ENCODE measurements at regions not wholly inside any gene's neighbourhood (a gene's known extent, or its start where the extent isn't known, plus 50 kb on each side); places are given as distances from the start of the nearest gene placed in this dataset.

GRCh38 chr22:48486558-48486957 is 1341.1 kb downstream of the BRD1 start:
- H3K4me3 ChIP-seq (ENCODE audit: severe bottlenecking): no peak overlapping the region
- no peaks in the 10 kb centered on the region for H3K4me1 ChIP-seq (ENCODE audit: insufficient read depth, poor library complexity, severe bottlenecking)
- no peak for ATAC-seq (ENCODE audit: low read depth)
- peaks cover 24% of the 10 kb centered on the region for H3K27me3 ChIP-seq (ENCODE audit: insufficient read depth, poor library complexity, severe bottlenecking)
- DNase-seq (ENCODE audit: low spot score): no peak
- no peaks in the 10 kb centered on the region for H3K36me3 ChIP-seq (ENCODE audit: low read depth)
- no peak overlapping the region for H3K27ac ChIP-seq (ENCODE audit: poor library complexity, severe bottlenecking)
- TF ChIP-seq CTCF (IDR thresholded peaks at IDR 0.05; ENCODE audit: poor library complexity, severe bottlenecking): no peak
- H3K9me3 ChIP-seq (ENCODE audit: severe bottlenecking): no peaks in the 10 kb centered on the region

- H3K9me3 ChIP-seq (ENCODE audit: severe bottlenecking): no peaks in the 10 kb centered on the region
- ATAC-seq (ENCODE audit: low read depth) (no peak), DNase-seq (ENCODE audit: low spot score) (no peak)
- no peak for TF ChIP-seq CTCF (IDR thresholded peaks at IDR 0.05; ENCODE audit: poor library complexity, severe bottlenecking)
- H3K36me3 ChIP-seq (ENCODE audit: low read depth): no peaks in the 10 kb centered on the region
- H3K4me1 ChIP-seq (ENCODE audit: insufficient read depth, poor library complexity, severe bottlenecking): no peaks in the 10 kb centered on the region
- no peak overlapping the region for H3K4me3 ChIP-seq (ENCODE audit: severe bottlenecking)
- H3K27me3 ChIP-seq (ENCODE audit: insufficient read depth, poor library complexity, severe bottlenecking): peaks cover 19% of the 10 kb centered on the region
- no peak overlapping the region for H3K27ac ChIP-seq (ENCODE audit: poor library complexity, severe bottlenecking)
Measured at GRCh38 chr22:48486134-48486532, 1341.5 kb downstream of the BRD1 start.

GRCh38 chr22:48485149-48486133 is 1342.2 kb downstream of the BRD1 start:
- no peak for TF ChIP-seq CTCF (IDR thresholded peaks at IDR 0.05; ENCODE audit: poor library complexity, severe bottlenecking)

GRCh38 chr22:48483764-48484528 is 1343.7 kb downstream of the BRD1 start:
- no peaks in the 10 kb centered on the region for H3K4me1 ChIP-seq (ENCODE audit: insufficient read depth, poor library complexity, severe bottlenecking)

More at GRCh38 chr22:48485149-48486133, 1342.2 kb downstream of the BRD1 start:
- H3K27ac ChIP-seq (ENCODE audit: poor library complexity, severe bottlenecking): no peak overlapping the region
- no peaks in the 10 kb centered on the region for H3K36me3 ChIP-seq (ENCODE audit: low read depth)
- no peaks in the 10 kb centered on the region for H3K4me1 ChIP-seq (ENCODE audit: insufficient read depth, poor library complexity, severe bottlenecking)
- ATAC-seq (ENCODE audit: low read depth): no peak
- peaks cover 15% of the 10 kb centered on the region for H3K27me3 ChIP-seq (ENCODE audit: insufficient read depth, poor library complexity, severe bottlenecking)
- H3K4me3 ChIP-seq (ENCODE audit: severe bottlenecking): no peak overlapping the region
- DNase-seq (ENCODE audit: low spot score): no peak
- no peaks in the 10 kb centered on the region for H3K9me3 ChIP-seq (ENCODE audit: severe bottlenecking)

More at GRCh38 chr22:48483764-48484528, 1343.7 kb downstream of the BRD1 start:
- Histone ChIP-seq H3K27ac (ENCODE audit: poor library complexity, severe bottlenecking) (no peak overlapping the region), H3K9me3 (ENCODE audit: severe bottlenecking) (no peaks in the 10 kb centered on the region), H3K4me3 (ENCODE audit: severe bottlenecking) (no peak overlapping the region), H3K27me3 (ENCODE audit: insufficient read depth, poor library complexity, severe bottlenecking) (peaks cover 9% of the 10 kb centered on the region), H3K36me3 (ENCODE audit: low read depth) (no peaks in the 10 kb centered on the region)
- DNase-seq (ENCODE audit: low spot score) (no peak), ATAC-seq (ENCODE audit: low read depth) (no peak)
- TF ChIP-seq CTCF (IDR thresholded peaks at IDR 0.05; ENCODE audit: poor library complexity, severe bottlenecking): no peak
